ENCODE measurements at regions not wholly inside any gene's neighbourhood (a gene's known extent, or its start where the extent isn't known, plus 50 kb on each side); places are given as distances from the start of the nearest gene placed in this dataset.
"Not testable (repeated sequence)": the region's sequence is repeated elsewhere in the genome, so short reads cannot be mapped to it uniquely, and the experiment has no call there.

DNA sequence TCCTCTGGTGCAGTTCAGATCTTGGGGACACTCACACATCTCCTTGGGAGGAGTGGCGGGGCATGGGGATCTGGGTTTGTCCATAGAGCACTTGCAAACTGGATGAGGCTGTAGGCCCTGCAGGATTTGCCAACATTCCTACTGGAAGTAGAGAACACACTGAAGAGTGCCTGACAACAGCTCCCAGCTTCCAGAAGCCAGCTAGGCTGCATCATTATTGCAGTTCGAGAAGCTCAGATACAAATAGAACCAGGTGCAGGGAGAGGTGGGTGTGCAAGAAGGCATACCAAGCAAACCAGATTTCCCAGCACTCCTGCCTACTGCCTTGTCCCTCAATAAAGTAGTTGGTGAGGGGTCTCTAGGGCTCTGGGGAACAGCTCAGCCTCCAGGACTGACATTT, 52.5 kb downstream of the RHOB start:
- no peak for DNase-seq (ENCODE audit: low spot score)

DNA sequence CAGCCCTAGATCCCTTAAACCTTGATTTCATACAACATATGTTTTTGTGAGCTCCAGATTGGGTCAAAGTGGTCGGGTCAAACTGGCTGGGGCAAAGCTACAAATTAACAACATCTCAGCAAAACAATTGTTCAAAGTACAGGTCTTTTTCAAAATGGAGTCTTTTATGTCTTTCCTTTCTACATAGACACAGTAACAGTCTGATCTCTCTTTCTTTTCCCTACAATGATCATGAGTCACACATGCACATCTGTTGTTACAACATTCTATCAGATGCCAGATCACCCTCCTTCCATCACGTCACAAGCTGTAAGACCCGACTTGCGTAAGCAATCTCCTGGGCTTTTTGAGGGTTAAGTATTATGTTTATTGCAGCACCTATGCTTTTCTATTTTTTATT, 55.1 kb downstream of the RHOB start:
- no peak for DNase-seq (ENCODE audit: low spot score)

DNA sequence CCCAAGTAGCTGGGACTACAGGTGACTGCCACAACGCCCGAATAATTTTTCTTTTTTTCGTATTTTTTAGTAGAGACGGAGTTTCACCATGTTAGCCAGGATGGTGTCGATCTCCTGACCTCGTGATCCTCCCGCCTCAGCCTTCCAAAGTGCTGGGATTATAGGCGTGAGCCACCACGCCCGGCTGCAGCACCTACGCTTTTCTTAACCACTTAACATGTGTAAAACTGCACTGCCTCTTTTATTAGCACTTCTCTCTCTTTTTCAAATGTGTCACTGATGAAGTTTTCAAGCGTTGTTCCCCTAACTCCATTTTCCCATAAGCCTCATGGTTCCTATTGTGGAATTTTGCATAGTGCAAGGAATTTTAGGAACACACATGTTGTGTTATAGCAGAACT, 55.6 kb downstream of the RHOB start:
- DNase-seq (ENCODE audit: low spot score): not testable (repeated sequence)

DNA sequence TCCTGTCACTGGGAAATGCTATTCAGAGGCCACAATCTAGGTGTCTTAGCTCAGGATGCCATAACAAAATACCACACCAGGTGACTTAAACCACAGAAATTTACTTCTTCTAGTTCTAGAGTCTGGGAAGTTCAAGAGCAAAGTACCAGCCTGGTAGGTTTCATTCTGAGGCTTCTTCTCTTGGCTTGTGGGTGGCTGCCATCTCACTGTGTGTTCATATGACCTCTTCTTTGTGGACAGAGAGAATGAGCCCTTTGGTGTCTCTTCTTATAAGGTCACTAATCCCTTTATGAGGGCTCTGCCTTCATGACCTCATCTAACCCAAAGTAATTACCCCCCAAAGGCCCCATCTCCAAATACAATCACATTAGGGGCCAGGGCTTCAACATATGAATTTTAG, 57.3 kb downstream of the RHOB start:
- no peak for DNase-seq (ENCODE audit: low spot score)

DNA sequence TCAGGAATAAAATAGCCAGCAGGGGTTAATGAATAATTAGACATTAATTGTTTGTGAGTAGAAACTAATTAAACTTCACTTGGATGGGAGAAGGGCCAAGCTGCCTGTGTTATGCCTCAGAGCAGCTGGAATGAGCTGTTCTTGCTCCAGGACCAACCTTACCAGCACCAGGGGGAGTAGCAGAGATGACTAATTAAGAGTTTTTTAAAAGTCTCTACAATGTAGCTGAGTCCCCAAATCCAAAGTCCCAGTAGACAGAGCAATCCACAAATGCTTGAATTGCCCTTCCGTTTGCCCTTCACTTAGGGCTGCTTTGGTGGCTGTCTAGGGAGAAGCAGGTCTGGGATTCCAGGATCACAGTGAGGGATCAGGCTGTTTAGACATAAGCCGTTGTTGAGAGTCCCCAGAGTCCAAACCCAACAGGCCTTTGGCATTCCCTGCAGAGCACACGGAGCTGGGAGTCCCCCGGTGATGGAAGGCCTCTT, 59.4 kb downstream of the RHOB start:
- DNase-seq (ENCODE audit: low spot score): no peak

DNA sequence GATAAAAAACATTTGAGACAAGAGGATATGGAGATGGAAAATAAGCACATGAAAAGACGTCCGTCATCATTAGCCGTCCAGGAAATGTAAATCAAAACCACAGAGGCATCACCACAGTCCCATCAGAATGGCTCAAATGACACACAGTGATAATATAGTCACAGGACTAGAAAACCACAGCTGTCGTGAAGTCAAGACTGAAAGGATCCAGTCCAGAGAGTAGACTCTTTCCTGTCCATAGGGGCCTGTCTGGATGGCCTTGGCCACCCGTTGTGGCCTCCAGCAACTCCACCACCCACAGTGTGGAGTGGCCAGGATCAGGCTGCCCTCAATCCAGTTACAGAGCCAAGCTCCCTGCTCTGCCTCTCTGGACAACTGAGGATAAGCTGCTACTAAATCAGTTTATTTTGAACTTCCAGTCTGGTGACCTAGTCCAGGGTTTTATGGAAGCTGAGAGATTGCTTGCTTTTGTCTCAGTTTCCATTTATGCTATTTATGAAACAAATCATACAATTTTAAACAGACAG, 60.4 kb downstream of the RHOB start:
- DNase-seq (ENCODE audit: low spot score): no peak

DNA sequence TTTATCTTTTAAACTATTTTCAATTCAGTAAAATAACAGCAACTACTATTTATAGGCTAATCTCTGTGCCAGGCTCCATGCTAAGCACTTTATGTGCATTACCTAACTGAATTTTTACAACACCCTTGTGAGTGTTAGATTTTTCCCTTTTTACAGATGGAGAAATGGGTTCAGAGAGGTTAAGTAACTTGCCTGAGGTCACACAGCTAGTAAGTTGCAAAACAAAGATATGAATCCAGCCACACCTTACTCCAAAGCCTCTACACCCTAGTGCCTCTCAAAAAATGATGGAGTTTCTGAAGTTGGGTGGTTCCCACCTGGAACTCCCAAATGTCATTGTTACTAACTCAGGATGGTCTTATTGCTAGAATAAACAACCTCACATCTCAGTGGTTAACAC, 60.8 kb downstream of the RHOB start:
- DNase-seq (ENCODE audit: low spot score): no peak

DNA sequence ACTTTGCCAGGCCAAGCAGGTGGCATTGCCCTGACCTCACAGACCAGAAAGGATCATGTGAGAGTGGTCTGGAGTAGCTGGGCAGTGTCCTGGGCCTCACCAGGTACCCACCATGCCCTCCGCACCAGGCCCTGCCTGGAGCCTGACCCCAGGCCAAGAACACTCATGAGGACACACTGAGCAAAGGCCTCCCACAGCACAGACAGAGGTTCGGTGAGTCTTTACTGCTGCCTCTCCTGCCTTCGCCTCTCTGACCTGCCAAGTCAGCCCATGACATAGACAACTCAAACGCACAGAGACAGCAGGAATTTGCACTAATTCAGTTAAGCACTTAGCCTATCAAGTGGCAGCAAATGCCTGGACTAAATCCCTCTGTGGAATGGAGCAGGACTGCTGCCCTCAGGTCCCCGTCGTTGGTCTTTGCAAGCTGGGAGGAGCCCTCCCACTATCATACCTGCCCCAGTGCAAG, 62.5 kb downstream of the RHOB start:
- DNase-seq (ENCODE audit: low spot score): no peak

DNA sequence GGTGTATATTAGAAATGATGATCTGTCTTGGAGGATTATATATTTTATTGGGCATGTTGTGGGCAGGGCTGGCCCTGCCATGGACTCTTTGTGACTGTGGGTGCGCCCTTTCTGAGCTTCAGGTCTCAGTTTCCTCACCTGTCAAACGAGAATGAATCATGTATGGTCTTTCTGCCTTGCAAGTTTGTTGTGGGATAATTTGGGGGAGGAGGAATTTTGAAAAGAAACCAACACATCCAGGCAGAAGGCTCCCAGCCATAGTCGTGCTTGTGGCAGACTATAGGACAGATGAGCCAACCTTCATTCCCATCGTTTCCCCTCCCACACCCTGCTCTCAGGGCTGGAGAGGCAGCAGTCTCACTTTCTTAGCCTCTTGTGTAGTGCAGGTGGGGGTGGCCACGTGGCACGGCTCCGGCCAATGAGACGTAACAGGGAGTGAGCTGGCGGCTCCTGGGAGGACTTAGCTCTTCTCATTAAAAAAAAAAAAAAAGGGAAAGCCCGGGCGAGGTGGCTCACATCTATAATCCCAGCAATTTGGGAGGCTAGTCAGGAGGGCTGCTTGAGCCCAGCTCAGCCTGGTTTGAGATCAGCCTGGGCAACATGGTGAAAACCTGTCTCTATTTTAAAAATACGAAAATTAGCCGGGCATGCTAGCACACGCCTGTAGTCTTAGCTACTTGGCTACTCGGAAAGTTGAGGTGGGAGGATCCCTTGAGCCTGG, 63.1 kb downstream of the RHOB start:
- DNase-seq (ENCODE audit: low spot score): no peak

DNA sequence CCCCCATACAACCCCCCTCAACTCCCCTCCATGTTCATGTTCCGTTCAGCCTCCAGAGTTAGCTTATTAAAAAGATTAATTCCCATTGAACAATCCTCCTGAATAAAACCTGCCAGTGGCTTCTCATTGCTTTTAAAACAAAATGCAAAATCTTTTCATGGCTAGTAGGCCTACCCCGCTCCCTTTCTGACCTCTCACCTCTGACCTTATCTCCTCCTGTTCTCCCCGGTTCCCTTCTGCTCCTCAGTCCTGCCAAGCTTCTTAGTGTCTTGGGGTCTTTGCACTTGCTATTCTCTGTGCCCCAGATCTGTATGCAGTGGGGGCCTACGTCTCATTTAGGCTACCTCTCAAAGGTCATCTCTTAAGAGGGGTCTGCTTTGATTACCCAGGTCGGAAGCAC, 64.3 kb downstream of the RHOB start:
- no peak for DNase-seq (ENCODE audit: low spot score)

DNA sequence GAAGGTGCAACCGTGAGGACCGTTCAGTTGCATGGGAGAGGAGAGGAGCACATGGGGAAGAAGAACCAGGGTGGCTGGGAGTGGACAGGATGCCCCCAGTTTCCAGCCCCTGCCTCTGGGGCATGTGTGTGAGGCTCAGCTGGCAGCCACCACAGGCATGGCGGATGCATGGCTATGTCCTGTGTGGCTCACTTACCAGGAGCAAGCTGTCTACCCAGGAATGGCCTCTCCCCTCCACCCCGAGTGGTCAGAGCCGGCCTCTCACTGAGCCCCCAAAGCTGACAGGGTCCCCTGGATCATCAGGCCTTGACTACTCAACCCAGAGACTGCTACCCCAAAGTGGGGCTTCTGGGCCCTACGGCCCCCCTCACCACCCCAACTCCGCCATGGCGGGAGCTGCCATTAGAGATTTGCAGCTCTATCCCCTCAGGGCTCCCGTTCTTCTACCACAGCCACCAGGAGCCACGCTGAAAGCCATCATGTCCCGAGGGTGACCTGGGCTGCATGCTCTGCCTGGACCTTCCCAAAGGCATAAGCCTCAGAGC, 65.3 kb downstream of the RHOB start:
- DNase-seq (ENCODE audit: low spot score): no peak

DNA sequence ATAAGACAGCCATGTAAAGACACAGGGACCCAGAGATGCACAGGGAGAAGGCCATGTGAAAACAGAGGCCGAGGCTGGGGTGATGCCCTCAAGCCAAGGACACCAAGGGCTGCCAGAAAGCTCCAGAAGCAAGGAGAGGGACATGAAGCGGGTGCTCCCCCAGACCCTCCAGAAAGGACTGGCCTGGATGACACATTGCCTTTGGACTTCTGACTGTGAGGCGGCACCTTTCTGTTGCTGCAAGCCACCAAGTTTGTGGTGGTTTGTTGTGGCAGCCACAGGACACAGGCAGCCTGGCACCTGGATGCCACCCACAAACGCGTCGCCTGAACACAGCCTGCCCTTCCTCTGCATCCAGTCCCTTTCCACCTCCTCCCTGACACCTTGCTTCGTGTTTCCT, 67.1 kb downstream of the RHOB start:
- DNase-seq (ENCODE audit: low spot score): no peak

DNA sequence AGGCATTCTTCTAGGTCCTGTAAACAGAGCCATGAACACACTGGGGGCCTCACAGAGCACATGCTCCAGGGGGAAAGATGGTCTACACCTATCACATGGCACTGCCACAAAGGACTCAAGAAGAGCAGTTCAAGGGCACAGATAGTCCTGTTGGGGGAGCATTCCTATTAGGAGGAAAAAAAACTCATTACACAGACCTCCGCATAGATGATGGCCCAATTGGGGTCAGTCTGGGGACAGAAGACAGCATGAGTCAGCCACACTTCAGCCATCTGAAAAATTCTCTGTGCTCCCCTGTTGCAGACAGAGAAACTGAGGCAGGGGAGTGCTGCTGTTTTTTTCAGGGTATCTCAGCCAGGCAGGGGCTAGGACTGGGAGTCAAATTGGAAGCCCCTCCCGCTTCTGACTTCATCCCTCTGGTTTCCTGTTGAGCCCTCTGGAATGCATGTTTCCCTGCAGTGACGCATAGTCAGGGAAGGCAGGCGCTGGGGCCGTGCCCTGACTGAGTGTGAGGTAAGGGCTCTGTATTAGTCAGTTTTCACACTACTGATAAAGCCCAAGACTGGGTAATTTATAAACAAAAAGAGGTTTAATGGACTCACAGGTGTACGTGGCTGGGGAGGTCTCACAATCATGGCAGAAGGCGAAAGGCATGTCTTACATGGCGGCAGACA, 67.9 kb downstream of the RHOB start:
- no peak for DNase-seq (ENCODE audit: low spot score)

DNA sequence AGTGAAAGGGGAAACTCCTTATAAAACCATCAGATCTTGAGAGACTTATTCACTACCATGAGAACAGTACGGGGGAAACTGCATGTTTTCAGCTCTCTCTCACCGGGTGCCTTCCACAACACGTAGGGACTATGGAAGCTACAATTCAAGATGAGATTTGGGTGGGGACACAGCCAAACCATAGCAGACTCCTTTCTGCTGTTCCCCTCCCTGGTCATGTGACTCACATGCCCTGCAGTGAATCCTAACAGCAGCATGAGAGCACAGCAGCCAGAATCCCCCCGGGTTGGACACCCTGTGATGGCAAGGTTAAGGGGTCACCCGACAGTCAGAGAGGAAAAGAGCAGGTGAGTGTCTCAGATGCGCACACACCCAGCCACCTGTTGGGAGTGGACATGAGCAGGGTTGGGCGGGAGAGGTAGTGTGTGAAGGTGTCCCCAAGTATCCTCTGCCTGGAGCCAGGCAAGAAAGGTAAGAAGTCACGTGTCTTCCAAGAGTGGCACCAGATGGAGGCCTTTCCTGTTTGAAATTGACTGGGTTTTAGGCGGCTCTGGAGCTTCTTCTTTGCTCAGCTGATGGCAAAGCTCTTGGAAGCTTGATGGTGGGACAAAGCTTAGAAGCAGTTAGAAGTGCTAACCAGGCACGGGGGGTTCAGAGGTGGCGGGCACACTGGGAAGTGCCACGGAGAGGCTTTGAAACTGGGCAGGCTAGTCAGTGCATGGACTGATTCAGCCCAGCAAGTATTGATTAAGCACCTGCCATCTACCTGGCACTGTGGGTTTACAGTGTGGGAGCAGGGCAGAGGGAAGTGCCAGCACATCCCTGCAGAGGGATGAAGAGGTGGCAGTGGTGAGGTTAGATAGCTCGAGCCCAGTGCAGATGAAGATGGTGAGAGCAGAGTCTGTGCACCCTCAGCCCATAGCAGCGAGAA, 68.7 kb downstream of the RHOB start:
- DNase-seq (ENCODE audit: low spot score): no peak

DNA sequence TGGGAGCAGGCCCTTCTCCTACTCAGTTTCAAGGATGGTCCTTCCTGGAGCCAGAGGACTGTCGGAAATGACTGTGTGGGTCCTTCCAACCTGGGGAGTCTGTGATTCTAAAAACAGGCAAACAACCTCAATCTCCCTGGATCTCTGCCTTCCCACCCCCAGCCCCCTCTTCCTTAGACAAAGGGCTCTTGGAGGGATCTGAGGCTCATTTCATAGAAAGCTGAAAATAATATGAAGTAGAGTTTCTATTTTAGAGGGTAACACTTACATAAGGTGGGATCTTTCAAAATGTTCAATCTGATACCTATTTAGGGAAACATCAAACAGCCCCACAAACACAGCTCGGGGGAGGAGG, 69.4 kb downstream of the RHOB start:
- no peak for DNase-seq (ENCODE audit: low spot score)

DNA sequence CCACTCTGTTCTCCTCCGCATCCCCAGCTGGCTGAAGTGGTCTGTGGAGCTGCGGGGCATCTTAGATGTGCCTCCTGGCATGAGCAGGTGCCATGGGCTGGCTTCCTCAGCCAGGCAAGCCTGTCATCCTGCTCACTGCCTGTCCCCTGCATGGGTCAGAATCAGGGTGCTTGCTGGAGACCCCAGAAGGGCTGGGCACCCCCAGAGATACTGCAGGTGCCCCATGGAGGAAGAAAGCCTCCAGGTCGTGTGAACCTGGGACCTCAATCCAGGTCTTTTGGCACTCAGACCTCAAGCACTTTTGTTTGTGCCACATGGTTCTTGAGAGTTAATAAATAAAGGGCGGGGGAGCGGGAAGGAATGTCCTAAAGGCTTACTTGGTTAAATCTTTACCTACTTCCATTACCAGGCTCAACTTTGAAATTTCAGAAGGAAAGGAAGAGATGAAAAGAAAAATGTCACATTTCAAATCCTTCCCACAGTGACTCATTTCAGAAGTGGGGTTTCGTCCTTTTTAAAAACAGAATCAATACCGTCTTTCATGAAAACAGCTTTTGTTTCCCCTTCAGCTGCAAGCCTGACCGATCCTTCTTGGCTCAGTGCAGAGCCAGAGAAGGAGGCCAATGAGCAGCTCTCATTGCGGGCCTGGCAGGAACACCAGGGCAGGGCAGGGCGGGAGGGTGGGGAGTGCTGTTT, 69.9 kb downstream of the RHOB start:
- peak; percentile 93 for DNase-seq (ENCODE audit: low spot score)

DNA sequence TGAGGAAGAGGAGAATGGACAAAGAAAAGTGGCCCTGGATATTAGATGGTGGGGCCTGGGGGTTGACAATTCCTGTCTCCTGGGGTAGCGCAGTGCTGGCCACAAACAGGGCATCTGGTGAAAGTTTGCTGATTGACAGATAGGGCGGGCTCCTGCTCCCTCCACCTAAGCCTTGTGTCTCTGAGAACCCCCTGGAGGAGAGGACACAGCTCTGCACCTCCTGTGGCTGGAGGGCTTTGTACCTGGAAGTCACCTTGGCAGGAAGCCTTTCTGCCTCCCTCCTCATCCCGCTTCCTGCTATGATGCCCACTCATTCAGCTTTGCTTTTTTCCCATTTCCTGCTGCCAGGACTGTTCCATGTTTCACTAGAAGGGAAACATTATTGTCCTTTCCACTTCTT, 72.4 kb downstream of the RHOB start:
- no peak for DNase-seq (ENCODE audit: low spot score)

DNA sequence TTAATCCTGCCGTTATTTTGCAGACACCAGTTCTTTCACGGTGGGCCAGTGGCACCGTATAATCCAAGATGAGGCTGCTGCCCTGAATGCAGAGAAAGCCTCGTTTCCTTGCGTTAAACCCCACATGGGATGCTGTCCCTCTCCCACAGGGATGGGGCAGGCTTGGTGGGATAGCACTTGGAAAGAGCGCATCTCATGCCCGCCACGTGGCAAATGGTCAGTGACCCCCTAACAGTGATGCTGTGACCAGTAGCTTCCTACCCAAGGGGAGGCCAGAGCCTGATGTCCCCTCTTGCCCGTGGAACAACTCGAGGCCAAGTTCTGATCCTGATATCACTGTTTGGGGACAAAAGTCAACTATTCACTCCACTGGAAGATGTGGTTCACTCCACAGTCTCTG, 73.3 kb downstream of the RHOB start:
- no peak for DNase-seq (ENCODE audit: low spot score)

DNA sequence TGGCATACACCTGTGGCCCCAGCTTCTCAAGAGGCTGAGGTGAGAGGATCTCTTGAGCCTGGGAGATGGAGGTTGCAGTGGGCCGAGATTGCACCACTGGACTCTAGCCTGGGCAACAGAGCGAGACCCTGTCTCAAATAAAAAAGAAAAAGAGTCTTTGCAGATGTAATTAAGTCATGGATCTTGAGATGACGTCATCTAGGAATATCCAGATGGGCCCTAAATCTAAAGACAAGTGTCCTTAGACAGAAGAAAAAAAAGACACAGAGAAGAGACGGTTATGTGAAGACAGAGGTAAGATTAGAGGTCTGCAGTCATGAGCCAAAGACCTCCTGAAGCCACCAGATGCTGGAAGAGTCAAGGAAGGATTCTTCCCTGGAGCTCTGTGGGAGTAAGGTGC, 74.3 kb downstream of the RHOB start:
- DNase-seq (ENCODE audit: low spot score): no peak

DNA sequence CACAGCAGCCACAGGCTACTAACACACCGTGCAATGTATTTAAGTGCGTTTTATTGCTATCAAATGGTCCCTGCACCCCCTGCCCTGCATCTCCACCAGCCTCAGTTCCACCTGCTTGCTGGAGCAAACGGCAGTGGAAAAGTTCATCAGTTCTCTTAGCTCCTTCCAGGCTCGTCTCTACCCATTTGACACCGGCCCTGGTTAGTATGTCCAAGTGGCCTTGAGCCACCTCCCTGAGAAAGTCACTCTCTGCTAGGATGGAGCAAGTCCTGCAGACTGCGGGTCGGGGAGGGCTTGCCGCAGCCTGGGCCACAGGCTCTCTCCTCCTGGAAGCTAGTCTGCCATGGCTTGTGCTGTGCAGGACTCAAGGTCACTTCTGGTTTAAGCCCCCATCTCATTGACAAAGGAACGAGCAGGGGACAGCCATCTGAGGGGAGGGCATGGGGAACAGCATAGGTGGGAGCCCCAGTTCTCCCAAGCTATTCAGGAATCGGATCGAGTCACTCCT, 74.9 kb downstream of the RHOB start:
- DNase-seq (ENCODE audit: low spot score): no peak

DNA sequence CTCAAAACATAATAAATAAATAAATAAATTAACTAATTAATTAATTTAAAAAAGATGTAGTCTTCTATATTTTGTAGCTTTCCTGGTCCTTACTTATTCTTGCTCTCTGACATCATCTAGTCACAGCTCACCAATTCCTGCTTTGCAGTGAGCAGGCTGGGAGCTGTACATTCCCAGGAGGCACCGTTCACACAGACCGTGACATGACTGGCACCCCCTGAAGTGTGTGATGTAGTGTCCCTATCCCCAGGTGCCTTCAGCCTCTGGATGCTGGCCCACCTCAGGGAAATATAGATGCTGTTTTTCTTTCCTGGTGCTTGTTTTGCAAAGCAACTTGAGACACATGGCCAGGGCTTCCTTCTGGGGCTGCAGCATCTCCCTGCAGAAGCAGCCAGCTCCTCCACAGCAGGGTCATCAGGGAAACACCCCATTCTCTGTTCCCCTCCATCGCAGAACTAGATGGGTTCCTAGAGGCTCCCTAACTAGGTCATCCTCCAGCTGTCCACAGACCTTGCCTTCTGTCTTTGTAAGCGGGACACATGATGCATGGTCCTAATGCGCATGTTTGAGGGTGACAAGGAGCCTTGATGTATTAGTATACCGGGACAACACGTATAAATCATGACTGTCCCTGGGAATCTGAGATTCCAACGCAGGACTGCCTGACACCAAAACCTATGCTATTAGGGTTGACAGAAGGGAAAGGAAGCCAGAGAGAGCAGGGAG, 76.4 kb downstream of the RHOB start:
- DNase-seq (ENCODE audit: low spot score): no peak

All from COLO829 (cell line).